Upper lobe of left lung (tissue), 4 donors: ENCODE measurements at regions not wholly inside any gene's neighbourhood (a gene's known extent, or its start where the extent isn't known, plus 50 kb on each side); places are given as distances from the start of the nearest gene placed in this dataset.

ENCODE experiments used
- POLR2A ChIP-seq, 4 donors: fragments of 450-650 bp; IDR thresholded peaks; one replicate each; pipeline ENCODE4 v1.5.1; 2016 to 2017; ENCODE audit warnings: antibody characterized with exemption in 4 of 4, mild to moderate bottlenecking in 2 of 4
- POLR2AphosphoS5 ChIP-seq, 2 donors: sonication (generic); formaldehyde crosslinking; IDR thresholded peaks; one replicate each; pipeline ENCODE4 v1.5.1; 2017; ENCODE audit warnings: antibody characterized with exemption in 2 of 2
- TF ChIP-seq, protein P1 (sequence below), 6 experiments: fragments of 450-650 bp in 4 of 6; fragments of 200-600 bp in 2 of 6; sonication (generic) in 2 of 6; IDR thresholded peaks; one replicate each; pipeline ENCODE4 v1.5.1; 2016 to 2019; ENCODE audit warnings: antibody characterized with exemption in 6 of 6

DNA sequence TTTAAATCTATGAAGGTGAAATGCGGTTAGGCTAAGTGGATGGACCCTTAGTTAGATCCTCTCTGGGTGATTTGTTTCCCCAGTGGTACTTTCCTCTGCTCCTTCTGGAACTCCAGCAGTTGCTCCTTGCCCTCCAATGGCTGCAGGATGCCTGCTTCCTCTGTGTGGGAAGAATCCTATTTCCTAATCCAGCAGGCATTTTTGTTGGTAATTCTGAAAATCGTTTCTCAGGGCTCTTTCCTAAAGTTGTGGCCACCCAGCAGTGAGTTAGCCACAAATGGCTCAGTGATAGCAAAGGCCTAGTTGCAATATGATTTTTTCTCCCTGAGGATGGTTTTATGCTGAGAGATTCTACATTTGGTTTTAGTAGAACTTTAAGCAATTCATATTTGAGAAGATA is 332.3 kb upstream of the C2CD4B start:
- TF ChIP-seq, protein P1, sequence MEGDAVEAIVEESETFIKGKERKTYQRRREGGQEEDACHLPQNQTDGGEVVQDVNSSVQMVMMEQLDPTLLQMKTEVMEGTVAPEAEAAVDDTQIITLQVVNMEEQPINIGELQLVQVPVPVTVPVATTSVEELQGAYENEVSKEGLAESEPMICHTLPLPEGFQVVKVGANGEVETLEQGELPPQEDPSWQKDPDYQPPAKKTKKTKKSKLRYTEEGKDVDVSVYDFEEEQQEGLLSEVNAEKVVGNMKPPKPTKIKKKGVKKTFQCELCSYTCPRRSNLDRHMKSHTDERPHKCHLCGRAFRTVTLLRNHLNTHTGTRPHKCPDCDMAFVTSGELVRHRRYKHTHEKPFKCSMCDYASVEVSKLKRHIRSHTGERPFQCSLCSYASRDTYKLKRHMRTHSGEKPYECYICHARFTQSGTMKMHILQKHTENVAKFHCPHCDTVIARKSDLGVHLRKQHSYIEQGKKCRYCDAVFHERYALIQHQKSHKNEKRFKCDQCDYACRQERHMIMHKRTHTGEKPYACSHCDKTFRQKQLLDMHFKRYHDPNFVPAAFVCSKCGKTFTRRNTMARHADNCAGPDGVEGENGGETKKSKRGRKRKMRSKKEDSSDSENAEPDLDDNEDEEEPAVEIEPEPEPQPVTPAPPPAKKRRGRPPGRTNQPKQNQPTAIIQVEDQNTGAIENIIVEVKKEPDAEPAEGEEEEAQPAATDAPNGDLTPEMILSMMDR (IDR thresholded peaks at IDR 0.05) = no peak
- TF ChIP-seq POLR2A (IDR thresholded peaks at IDR 0.05) (no peak), POLR2AphosphoS5 (IDR thresholded peaks at IDR 0.05) (no peak)
